ENCODE measurements at regions not wholly inside any gene's neighbourhood (a gene's known extent, or its start where the extent isn't known, plus 50 kb on each side); places are given as distances from the start of the nearest gene placed in this dataset.
"Not testable (repeated sequence)": the region's sequence is repeated elsewhere in the genome, so short reads cannot be mapped to it uniquely, and the experiment has no call there.

- CTCF ChIA-PET = interaction anchor here (1.0 kb wide), 1 partner anchor 11 kb away, joined by 3 read pairs; no protein-coding TSS in a partner anchor
- DNase-seq (ENCODE audit: extremely low spot score) = no peak
- no peak for TF ChIP-seq CTCF (IDR thresholded peaks at IDR 0.05; ENCODE audit: control extremely low read depth, extremely low read depth, low read depth, missing control alignments)
- POLR2A ChIA-PET = no interaction called here
These were observed 262.5 kb downstream of the KCNJ3 start for GRCh38 chr2:154960802-154961583.

DNA sequence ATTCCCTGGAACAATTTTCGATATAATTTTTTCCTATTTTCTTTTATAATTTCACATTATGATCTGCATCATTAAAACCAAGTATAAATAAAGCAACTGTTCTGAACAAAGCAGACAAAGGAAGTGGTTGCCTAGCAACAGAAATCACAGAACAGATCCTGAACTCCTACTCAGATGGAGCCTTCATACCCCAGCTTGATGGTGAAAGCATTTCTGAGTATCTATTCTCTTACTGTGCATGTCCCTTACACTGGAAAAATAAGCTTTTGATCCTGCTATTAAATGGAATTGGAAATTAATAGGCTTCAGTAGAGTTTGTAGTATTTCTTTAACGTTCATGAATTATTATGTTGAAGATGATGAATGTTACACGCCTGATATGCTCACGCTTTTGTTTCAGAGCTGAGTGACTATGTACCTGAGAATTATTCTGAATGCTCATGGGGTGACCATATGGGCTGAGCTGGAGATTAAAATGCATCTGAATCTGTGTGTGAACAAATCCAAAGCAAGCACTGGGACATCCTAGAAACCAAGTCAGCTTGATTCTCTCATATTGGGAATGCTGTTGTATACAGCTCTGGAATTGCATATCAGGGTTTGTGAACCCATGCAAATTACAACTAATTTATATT lies 254.0 kb downstream of the KCNJ3 start:
- CTCF ChIA-PET = no interaction called here
- no peak for DNase-seq (ENCODE audit: extremely low spot score)
- POLR2A ChIA-PET = no interaction called here
- no peak for TF ChIP-seq CTCF (IDR thresholded peaks at IDR 0.05; ENCODE audit: control extremely low read depth, extremely low read depth, low read depth, missing control alignments)

DNA sequence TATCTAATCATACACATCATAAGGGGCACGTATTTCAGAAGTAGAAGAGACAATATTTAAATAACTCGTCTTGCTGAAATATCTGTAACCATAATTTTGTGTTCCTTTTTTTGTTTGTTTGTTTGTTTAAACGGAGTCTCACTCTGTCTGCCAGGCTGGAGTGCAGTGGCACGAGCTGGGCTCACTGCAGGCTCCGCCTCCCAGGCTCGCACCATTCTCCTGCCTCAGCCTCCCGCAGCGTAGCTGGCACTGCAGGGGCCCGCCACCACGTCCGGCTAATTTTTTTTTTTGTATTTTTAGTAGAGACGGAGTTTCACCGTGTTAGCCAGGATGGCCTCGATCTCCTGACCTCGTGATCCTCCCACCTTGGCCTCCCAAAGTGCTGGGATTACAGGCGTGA lies 248.9 kb downstream of the KCNJ3 start:
- POLR2A ChIA-PET; DNase-seq (ENCODE audit: extremely low spot score): not testable (repeated sequence)
- CTCF ChIA-PET = interaction anchor here (1.3 kb wide), 1 partner anchor 31 kb away, joined by 3 read pairs; no protein-coding TSS in a partner anchor

- ChIA-PET POLR2A (no interaction called here), CTCF (interaction anchor here (1.4 kb wide), 1 partner anchor 19 kb away, joined by 3 read pairs; no protein-coding TSS in a partner anchor)
- no peak for DNase-seq (ENCODE audit: extremely low spot score)
- no peak for TF ChIP-seq CTCF (IDR thresholded peaks at IDR 0.05; ENCODE audit: control extremely low read depth, extremely low read depth, low read depth, missing control alignments)
These were observed 247.5 kb downstream of the KCNJ3 start for GRCh38 chr2:154945984-154946383.

DNA sequence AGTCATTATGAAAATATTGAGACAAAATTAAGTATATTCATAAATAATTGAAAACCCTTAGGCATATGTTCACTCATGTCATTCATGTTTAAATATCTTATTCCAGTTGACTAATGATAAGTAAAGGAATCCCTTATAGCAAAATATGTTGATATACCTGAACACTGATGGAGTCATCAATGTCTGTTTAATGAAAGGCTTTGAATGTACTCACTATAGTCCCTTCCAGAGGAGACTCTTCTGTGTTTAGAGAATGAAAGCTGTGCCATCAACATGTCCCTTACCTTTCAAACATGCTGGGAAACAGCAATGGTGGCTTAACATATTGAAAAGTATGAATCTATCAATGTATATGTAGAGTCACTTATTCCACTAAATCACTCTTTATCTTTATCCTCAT lies 242.9 kb downstream of the KCNJ3 start:
- POLR2A ChIA-PET = no interaction called here
- no peak for DNase-seq (ENCODE audit: extremely low spot score)
- CTCF ChIA-PET = no interaction called here
- no peak for TF ChIP-seq CTCF (IDR thresholded peaks at IDR 0.05; ENCODE audit: control extremely low read depth, extremely low read depth, low read depth, missing control alignments)

DNA sequence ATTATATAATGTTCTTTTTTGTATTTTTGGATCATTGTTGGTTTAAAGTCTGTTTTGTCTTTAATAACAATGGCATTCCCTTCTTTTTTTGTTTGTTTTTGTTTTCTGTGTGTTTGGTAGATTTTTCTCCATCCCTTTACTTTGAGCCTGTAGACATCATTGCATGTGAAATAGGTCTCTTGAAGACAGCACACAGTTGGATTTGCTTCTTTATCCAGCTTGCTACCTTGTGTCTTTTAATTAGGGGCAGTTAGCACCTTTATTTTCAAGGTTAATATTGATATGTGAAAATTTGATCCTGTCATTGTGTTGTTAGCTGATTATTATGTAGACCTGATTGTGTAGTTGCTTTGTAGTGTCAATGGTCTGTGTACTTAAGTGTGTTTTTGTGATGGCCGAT lies 235.7 kb downstream of the KCNJ3 start:
- DNase-seq (ENCODE audit: extremely low spot score) = no peak
- no peak for TF ChIP-seq CTCF (IDR thresholded peaks at IDR 0.05; ENCODE audit: control extremely low read depth, extremely low read depth, low read depth, missing control alignments)
- POLR2A ChIA-PET = no interaction called here
- CTCF ChIA-PET = interaction anchor here (1.1 kb wide), 1 partner anchor 56 kb away, joined by 3 read pairs; no protein-coding TSS in a partner anchor

GRCh38 chr2:154924531-154924930 lies 226.0 kb downstream of the KCNJ3 start:
- CTCF ChIA-PET = interaction anchor here (1.4 to 1.9 kb wide), 2 partner anchors 9 to 13 kb away, joined by 3 to 7 read pairs; no protein-coding TSS in a partner anchor
- POLR2A ChIA-PET = no interaction called here
- DNase-seq (ENCODE audit: extremely low spot score) = no peak
- TF ChIP-seq CTCF (IDR thresholded peaks at IDR 0.05; ENCODE audit: control extremely low read depth, extremely low read depth, low read depth, missing control alignments) = no peak
